ENCODE measurements at regions not wholly inside any gene's neighbourhood (a gene's known extent, or its start where the extent isn't known, plus 50 kb on each side); places are given as distances from the start of the nearest gene placed in this dataset.
A peak's percentile ranks its signal among the peaks of the same experiment; 100 is the strongest.
"Not testable (repeated sequence)": the region's sequence is repeated elsewhere in the genome, so short reads cannot be mapped to it uniquely, and the experiment has no call there.

GRCh38 chr1:96538111-96538641 is 183.4 kb upstream of the PTBP2 start:
- peak; percentile 59 to 74 for DNase-seq (ENCODE audit: low read depth in 2 of 2)

GRCh38 chr1:96538883-96539282 is 182.7 kb upstream of the PTBP2 start:
- peak; percentile 98 for DNase-seq (ENCODE audit: low read depth in 2 of 2)

GRCh38 chr1:96541491-96541890 is 180.1 kb upstream of the PTBP2 start:
- no peak for DNase-seq (ENCODE audit: low read depth in 2 of 2)

GRCh38 chr1:96544051-96544830 is 177.3 kb upstream of the PTBP2 start:
- DNase-seq (ENCODE audit: low read depth in 2 of 2) = no peak

DNA sequence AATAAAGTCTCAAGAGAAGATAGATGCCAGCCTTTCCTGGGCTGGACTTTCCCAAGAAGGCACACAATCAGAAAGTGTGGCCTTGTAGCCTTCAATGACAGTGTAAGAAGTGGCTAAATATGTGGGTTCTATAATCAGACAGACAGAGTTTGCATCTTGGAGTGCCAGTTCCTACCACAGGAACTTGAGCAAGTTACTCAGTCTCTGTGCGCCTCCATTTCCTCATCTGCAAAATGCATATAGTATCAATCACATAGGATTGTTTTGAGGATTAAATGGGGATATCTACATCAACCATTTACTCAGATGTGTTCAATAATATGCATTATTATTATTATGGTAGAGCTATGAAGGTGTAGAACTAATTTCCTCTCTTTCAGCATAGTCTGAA is 176.8 kb upstream of the PTBP2 start:
- no peak for DNase-seq (ENCODE audit: low read depth in 2 of 2)

GRCh38 chr1:96545935-96546656 is 175.5 kb upstream of the PTBP2 start:
- no peak for DNase-seq (ENCODE audit: low read depth in 2 of 2)

- no peak for DNase-seq (ENCODE audit: low read depth in 2 of 2)
Measured at GRCh38 chr1:96550061-96550460, 171.5 kb upstream of the PTBP2 start.

- no peak for DNase-seq (ENCODE audit: low read depth in 2 of 2)
Measured at GRCh38 chr1:96552451-96552850, 169.1 kb upstream of the PTBP2 start.

DNA sequence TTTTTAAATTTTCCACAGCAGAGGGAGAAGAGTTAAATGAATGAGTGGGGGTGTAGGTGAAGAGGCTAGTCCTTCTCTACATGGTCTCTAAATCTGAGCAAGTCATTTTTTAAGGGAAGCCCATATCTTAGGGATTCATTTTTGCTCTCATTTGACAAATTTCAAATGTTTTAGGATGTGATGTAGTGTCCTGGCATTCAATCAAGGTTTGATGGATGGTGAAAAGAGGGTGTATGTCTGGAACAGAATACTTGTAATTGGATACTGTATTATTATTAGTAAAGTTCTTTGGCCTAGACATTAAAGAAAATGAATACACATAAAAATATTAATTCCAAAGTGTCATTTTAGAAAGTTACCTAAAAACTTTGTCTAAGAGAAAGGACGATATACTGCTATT is 167.8 kb upstream of the PTBP2 start:
- DNase-seq (ENCODE audit: low read depth in 2 of 2) = no peak

DNA sequence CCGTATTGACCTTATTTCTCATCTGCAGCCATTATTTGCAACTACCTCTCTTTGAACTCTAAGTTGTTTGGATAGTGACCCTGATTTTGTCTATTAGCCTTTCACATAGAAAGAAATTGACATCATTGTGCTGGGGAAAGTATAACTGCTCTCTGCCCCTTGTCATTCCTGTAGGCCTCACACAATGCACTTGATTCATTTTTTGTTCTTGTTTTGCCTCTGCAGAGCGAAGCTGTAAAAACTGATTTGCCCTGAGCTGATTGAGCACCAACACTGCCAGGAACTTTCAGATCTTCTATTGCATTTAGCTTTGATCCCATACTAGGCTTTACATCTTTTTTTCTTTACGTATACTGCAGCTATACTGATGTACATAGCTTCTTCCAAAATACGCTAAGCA is 167.2 kb upstream of the PTBP2 start:
- no peak for DNase-seq (ENCODE audit: low read depth in 2 of 2)

DNA sequence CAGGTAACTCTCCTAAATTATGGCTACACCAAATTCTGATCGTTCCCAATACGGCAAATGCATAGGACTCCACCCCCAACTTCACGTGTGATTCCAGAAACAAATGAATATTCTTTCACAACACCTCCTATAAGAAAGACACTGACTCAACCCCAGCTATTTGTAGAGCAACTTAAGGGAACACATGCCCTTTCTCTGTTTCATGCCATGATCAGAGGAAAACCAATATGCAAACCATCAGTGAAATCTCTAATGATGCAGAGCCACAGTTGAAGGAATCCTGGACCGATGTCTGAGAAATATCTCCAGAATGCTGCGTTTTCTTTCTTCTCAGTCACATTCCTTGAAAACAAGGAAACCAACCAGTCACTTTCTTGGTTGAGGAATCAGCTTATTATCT is 164.2 kb upstream of the PTBP2 start:
- DNase-seq (ENCODE audit: low read depth in 2 of 2) = no peak

DNA sequence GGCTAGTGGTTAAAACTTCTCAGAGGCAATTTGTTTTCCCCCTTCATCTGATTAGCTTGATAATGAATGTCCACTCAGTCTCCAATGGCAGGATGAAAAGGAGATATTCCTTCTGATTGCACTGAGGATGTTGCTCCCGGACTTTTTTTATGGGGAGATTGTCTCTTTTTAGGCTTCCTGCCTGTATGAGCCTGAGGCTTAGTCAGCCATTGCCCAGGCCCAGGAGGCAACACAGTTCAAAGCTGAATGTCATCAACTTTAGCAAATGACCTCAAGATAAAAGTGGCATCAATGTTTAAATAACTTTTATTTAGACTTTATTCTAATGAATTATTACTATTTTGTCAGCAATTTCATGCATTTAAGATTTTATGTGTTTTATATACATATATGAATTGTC is 162.9 kb upstream of the PTBP2 start:
- DNase-seq (ENCODE audit: low read depth in 2 of 2) = no peak

- no peak for DNase-seq (ENCODE audit: low read depth in 2 of 2)
Measured at GRCh38 chr1:96559181-96559580, 162.4 kb upstream of the PTBP2 start.

- DNase-seq (ENCODE audit: low read depth in 2 of 2) = peak; percentile 92 to 94
Measured at GRCh38 chr1:96559707-96560596, 161.6 kb upstream of the PTBP2 start.

GRCh38 chr1:96562094-96562493 is 159.5 kb upstream of the PTBP2 start:
- DNase-seq (ENCODE audit: low read depth in 2 of 2) = no peak

DNA sequence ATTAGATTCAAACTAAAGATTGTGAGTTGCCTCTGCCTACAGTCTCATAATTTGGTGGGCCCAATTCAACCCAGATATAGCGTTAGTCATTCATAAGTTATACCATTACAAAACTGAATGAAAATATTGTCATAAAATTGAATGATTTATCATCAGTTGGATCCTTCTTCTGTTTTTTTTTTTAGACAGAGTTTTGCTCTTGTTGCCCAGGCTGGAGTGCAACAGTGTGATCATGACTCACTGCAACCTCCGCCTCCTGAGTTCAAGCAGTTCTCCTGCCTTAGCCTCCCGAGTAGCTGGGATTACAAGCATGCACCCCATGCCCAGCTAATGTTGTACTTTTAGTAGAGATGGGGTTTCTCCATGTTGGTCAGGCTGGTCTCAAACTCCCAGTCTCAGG is 157.2 kb upstream of the PTBP2 start:
- DNase-seq (ENCODE audit: low read depth in 2 of 2) = not testable (repeated sequence)

- DNase-seq (ENCODE audit: low read depth in 2 of 2) = no peak
Measured at GRCh38 chr1:96565546-96565945, 156.0 kb upstream of the PTBP2 start.

GRCh38 chr1:96568639-96569038 is 152.9 kb upstream of the PTBP2 start:
- no peak for DNase-seq (ENCODE audit: low read depth in 2 of 2)

GRCh38 chr1:96569288-96569687 is 152.3 kb upstream of the PTBP2 start:
- DNase-seq (ENCODE audit: low read depth in 2 of 2) = no peak

GRCh38 chr1:96579636-96580035 is 141.9 kb upstream of the PTBP2 start:
- no peak for DNase-seq (ENCODE audit: low read depth in 2 of 2)

DNA sequence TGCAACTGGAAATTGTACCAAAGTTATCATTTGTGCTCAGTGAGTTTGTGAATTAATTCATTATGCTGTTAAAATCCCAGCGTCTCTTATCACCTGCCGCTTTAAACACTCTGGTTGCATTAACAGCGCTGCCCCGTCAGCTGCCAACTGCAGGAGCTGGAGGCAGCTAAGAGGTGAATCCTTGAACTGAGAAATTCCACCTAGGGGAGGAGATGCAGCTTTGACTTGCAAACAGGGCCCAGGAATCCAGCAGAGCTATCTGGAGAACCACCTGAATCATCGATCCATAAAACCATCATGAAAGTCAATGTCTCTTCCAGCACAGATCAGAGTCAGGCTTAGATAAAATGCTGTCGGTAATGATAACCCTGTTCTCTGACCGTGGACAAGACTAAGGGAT is 140.7 kb upstream of the PTBP2 start:
- no peak for DNase-seq (ENCODE audit: low read depth in 2 of 2)

DNA sequence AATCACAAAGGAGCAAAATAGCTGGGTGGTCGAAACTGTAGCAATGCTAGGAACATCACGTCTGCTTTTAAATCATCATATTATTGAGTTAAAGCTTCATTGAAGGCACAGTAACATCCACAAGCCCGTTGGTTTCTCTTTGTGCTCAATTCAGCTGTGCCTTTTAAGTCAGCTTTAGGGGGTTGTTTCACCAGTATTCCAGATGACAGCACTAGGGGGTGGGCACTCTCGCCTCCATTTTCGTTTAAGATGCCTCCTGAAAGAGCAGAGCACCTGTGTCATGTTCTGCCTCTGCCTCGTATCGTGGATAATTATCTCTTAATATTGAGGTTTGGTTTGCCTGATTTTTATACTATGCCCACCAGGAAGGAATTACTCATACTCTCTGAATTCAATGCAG is 139.8 kb upstream of the PTBP2 start:
- no peak for DNase-seq (ENCODE audit: low read depth in 2 of 2)
